ENCODE measurements at regions not wholly inside any gene's neighbourhood (a gene's known extent, or its start where the extent isn't known, plus 50 kb on each side); places are given as distances from the start of the nearest gene placed in this dataset.

DNA sequence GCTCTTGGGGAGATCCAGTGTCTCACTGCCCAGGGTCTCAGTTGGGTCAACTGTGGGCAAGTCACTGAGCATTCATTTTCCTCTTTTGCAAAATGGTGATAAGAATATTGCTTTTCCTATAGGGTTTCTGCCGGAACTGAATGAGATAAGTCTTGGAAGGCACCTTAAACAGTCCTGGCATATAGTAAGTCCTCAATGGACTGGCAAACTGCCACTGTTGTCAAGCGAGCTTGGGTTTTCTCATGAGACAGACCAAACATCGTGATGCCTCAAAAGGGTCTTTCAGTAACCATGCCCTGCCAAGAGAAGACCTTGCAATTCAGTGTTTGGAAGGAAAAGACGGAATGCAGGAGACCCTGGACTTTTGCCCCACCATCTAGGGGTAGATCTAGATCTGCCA lies 251.5 kb downstream of the WDR11 start:
- H3K27ac ChIP-seq (ENCODE audit: low read depth) = no peak overlapping the region
- Mint-ChIP-seq H3K36me3 (ENCODE audit: low read depth) (no peaks in the 10 kb centered on the region), H3K27me3 (ENCODE audit: insufficient read depth, low read depth, poor library complexity) (no peaks in the 10 kb centered on the region), H3K4me1 (peaks cover 11% of the 10 kb centered on the region; the same call in 2 of the 3 replicates), H3K9me3 (no peaks in the 10 kb centered on the region), H3K27ac (no peak overlapping the region), H3K4me3 (no peak overlapping the region)
- no peaks in the 10 kb centered on the region for H3K36me3 ChIP-seq (ENCODE audit: insufficient read depth)
- H3K4me3 ChIP-seq = no peak overlapping the region
- H3K9me2 ChIP-seq (ENCODE audit: insufficient read depth) = peaks cover 10% of the 10 kb centered on the region; the same call in 1 of the 2 replicates
- no peaks in the 10 kb centered on the region for H4K20me1 ChIP-seq (replicated peaks; ENCODE audit: insufficient read depth)
- no peaks in the 10 kb centered on the region for H3K4me1 ChIP-seq (ENCODE audit: insufficient read depth)
- ATAC-seq (no peak), DNase-seq (ENCODE audit: low spot score) (no peak)
- no peaks in the 10 kb centered on the region for H3F3A ChIP-seq (replicated peaks; ENCODE audit: low read depth)
- H3K27me3 ChIP-seq (ENCODE audit: insufficient read depth) = no peaks in the 10 kb centered on the region
- H2AFZ ChIP-seq = no peak overlapping the region
- TF ChIP-seq, protein P1, sequence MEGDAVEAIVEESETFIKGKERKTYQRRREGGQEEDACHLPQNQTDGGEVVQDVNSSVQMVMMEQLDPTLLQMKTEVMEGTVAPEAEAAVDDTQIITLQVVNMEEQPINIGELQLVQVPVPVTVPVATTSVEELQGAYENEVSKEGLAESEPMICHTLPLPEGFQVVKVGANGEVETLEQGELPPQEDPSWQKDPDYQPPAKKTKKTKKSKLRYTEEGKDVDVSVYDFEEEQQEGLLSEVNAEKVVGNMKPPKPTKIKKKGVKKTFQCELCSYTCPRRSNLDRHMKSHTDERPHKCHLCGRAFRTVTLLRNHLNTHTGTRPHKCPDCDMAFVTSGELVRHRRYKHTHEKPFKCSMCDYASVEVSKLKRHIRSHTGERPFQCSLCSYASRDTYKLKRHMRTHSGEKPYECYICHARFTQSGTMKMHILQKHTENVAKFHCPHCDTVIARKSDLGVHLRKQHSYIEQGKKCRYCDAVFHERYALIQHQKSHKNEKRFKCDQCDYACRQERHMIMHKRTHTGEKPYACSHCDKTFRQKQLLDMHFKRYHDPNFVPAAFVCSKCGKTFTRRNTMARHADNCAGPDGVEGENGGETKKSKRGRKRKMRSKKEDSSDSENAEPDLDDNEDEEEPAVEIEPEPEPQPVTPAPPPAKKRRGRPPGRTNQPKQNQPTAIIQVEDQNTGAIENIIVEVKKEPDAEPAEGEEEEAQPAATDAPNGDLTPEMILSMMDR (conservative IDR thresholded peaks at IDR 0.05; ENCODE audit: low read depth in 2 of 2) = no peak
- TF ChIP-seq, protein P2, sequence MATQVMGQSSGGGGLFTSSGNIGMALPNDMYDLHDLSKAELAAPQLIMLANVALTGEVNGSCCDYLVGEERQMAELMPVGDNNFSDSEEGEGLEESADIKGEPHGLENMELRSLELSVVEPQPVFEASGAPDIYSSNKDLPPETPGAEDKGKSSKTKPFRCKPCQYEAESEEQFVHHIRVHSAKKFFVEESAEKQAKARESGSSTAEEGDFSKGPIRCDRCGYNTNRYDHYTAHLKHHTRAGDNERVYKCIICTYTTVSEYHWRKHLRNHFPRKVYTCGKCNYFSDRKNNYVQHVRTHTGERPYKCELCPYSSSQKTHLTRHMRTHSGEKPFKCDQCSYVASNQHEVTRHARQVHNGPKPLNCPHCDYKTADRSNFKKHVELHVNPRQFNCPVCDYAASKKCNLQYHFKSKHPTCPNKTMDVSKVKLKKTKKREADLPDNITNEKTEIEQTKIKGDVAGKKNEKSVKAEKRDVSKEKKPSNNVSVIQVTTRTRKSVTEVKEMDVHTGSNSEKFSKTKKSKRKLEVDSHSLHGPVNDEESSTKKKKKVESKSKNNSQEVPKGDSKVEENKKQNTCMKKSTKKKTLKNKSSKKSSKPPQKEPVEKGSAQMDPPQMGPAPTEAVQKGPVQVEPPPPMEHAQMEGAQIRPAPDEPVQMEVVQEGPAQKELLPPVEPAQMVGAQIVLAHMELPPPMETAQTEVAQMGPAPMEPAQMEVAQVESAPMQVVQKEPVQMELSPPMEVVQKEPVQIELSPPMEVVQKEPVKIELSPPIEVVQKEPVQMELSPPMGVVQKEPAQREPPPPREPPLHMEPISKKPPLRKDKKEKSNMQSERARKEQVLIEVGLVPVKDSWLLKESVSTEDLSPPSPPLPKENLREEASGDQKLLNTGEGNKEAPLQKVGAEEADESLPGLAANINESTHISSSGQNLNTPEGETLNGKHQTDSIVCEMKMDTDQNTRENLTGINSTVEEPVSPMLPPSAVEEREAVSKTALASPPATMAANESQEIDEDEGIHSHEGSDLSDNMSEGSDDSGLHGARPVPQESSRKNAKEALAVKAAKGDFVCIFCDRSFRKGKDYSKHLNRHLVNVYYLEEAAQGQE (IDR thresholded peaks at IDR 0.05; ENCODE audit: unreplicated experiment) = no peak
- H3K4me2 ChIP-seq = no peak overlapping the region
- H3K79me2 ChIP-seq (replicated peaks; ENCODE audit: insufficient read depth) = no peaks in the 10 kb centered on the region

DNA sequence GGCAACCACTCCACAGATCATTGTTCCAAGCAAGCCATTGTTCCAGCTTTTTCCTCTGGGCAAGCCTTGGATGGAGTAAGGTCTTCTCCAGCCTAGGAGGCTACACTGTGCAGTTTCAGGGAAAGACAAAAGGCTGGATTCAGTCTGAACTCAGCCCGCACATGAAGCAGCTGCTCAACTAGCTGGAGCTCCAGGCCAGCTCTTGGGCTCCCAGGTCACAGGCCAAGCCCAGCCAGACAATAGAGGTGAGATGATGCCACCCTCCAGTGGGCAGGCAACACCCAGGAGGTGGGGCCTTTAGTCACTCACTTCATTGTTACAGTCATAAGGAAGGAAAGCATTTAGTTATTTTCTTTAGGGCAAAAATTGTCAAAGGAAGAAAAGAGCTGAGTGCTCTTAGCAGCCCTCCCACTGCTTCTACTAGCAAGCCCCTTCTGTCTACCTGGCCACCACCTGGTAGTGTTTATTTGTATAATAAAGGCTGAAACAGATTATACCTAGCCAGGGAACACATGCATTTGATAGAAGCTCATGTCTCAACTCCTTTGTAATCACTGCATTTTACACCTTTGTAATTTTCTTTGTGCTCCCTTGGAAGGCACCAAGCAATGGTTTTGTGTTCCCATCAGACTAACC lies 253.4 kb downstream of the WDR11 start:
- H3K36me3 ChIP-seq (ENCODE audit: insufficient read depth) = no peaks in the 10 kb centered on the region
- H3F3A ChIP-seq (replicated peaks; ENCODE audit: low read depth) = no peaks in the 10 kb centered on the region
- Mint-ChIP-seq H3K36me3 (ENCODE audit: low read depth) (no peaks in the 10 kb centered on the region), H3K4me1 (peaks cover 11% of the 10 kb centered on the region; the same call in 2 of the 3 replicates), H3K4me3 (no peak overlapping the region), H3K9me3 (no peaks in the 10 kb centered on the region), H3K27me3 (ENCODE audit: insufficient read depth, low read depth, poor library complexity) (no peaks in the 10 kb centered on the region), H3K27ac (no peak overlapping the region)
- H3K27me3 ChIP-seq (ENCODE audit: insufficient read depth) = no peaks in the 10 kb centered on the region
- peak overlapping the region; percentile 72; the same call in 1 of the 2 replicates for H2AFZ ChIP-seq
- ATAC-seq = peak; percentile 90
- no peak overlapping the region for H3K4me3 ChIP-seq
- H3K4me1 ChIP-seq (ENCODE audit: insufficient read depth) = no peaks in the 10 kb centered on the region
- no peak overlapping the region for H3K4me2 ChIP-seq
- H3K27ac ChIP-seq (ENCODE audit: low read depth) = no peak overlapping the region
- TF ChIP-seq ZNF331 (CRISPR knock-in tag; IDR thresholded peaks at IDR 0.05; ENCODE audit: low read depth) = no peak
- no peaks in the 10 kb centered on the region for H4K20me1 ChIP-seq (replicated peaks; ENCODE audit: insufficient read depth)
- H3K9me2 ChIP-seq (ENCODE audit: insufficient read depth) = peaks cover 10% of the 10 kb centered on the region; the same call in 1 of the 2 replicates
- no peak for DNase-seq (ENCODE audit: low spot score)
- no peaks in the 10 kb centered on the region for H3K79me2 ChIP-seq (replicated peaks; ENCODE audit: insufficient read depth)

DNA sequence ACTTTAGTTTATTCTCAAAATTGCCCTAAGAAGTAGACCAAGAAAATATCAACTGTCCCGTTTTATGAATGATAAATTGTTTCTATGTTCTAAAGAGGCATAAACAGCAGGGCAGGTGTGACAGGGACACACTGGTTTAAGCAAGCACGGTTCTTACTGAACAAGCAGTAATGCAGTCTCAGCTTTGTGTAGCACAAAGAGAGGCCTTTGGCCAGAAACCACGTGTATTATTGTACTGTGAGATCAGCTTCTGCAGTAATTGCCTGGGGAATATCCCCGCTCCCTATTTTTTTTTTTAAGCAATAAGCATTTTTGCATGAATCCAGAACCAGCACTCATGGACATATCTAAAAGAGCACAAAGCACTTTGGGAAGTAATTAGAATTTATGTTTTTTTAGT lies 255.4 kb downstream of the WDR11 start:
- H3K27ac Mint-ChIP-seq = no peak overlapping the region
- H3K36me3 Mint-ChIP-seq (ENCODE audit: low read depth) = no peaks in the 10 kb centered on the region
- no peak for DNase-seq (ENCODE audit: low spot score)
- H3K27ac ChIP-seq (ENCODE audit: low read depth) = no peak overlapping the region
- H3K36me3 ChIP-seq (ENCODE audit: insufficient read depth) = no peaks in the 10 kb centered on the region
- no peaks in the 10 kb centered on the region for H3K79me2 ChIP-seq (replicated peaks; ENCODE audit: insufficient read depth)
- no peaks in the 10 kb centered on the region for H3K27me3 Mint-ChIP-seq (ENCODE audit: insufficient read depth, low read depth, poor library complexity)
- H3K9me3 Mint-ChIP-seq = no peaks in the 10 kb centered on the region
- no peaks in the 10 kb centered on the region for H3K4me1 ChIP-seq (ENCODE audit: insufficient read depth)
- no peak overlapping the region for H2AFZ ChIP-seq
- H3K27me3 ChIP-seq (ENCODE audit: insufficient read depth) = no peaks in the 10 kb centered on the region
- no peak overlapping the region for H3K4me3 Mint-ChIP-seq
- H3K4me2 ChIP-seq = no peak overlapping the region
- H3K4me1 Mint-ChIP-seq = peaks cover 11% of the 10 kb centered on the region; the same call in 2 of the 3 replicates
- no peak overlapping the region for H3K4me3 ChIP-seq
- no peak for ATAC-seq
- no peaks in the 10 kb centered on the region for H3F3A ChIP-seq (replicated peaks; ENCODE audit: low read depth)
- H4K20me1 ChIP-seq (replicated peaks; ENCODE audit: insufficient read depth) = no peaks in the 10 kb centered on the region
- H3K9me2 ChIP-seq (ENCODE audit: insufficient read depth) = no peaks in the 10 kb centered on the region
- TF ChIP-seq EZH2 (IDR thresholded peaks at IDR 0.05; ENCODE audit: low read depth, unreplicated experiment) (no peak), ZNF331 (CRISPR knock-in tag; IDR thresholded peaks at IDR 0.05; ENCODE audit: low read depth) (no peak), STAT1 (IDR thresholded peaks at IDR 0.05; ENCODE audit: unreplicated experiment) (no peak), NANOG (IDR thresholded peaks at IDR 0.05; ENCODE audit: borderline replicate concordance) (no peak), JUNB (IDR thresholded peaks at IDR 0.05; ENCODE audit: unreplicated experiment) (no peak), POLR2AphosphoS5 (IDR thresholded peaks at IDR 0.05; ENCODE audit: low read depth) (no peak), ZNF114 (CRISPR knock-in tag; IDR thresholded peaks at IDR 0.05) (no peak)
- TF ChIP-seq, protein P3, sequence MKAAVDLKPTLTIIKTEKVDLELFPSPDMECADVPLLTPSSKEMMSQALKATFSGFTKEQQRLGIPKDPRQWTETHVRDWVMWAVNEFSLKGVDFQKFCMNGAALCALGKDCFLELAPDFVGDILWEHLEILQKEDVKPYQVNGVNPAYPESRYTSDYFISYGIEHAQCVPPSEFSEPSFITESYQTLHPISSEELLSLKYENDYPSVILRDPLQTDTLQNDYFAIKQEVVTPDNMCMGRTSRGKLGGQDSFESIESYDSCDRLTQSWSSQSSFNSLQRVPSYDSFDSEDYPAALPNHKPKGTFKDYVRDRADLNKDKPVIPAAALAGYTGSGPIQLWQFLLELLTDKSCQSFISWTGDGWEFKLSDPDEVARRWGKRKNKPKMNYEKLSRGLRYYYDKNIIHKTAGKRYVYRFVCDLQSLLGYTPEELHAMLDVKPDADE (IDR thresholded peaks at IDR 0.05) = no peak

All from GM23338 (cell line).